Skeletal muscle tissue (tissue), 3 donors: ENCODE measurements at regions not wholly inside any gene's neighbourhood (a gene's known extent, or its start where the extent isn't known, plus 50 kb on each side); places are given as distances from the start of the nearest gene placed in this dataset.

Experiments
- H3K27ac ChIP-seq: one replicate; pipeline ENCODE4 v1.7.0; 2013; ENCODE audit warnings: mild to moderate bottlenecking, low read depth, low read length, inconsistent platforms
- H3K27me3 ChIP-seq, 3 donors: one replicate each; pipeline ENCODE4 v1.7.0; 2013; ENCODE audit warnings: low read length in 3 of 3; ENCODE audit not compliant: control insufficient read depth in 3 of 3, insufficient read depth in 3 of 3
- H3K36me3 ChIP-seq, 3 donors: one replicate each; pipeline ENCODE4 v1.7.0; 2013; ENCODE audit warnings: low read length in 3 of 3; ENCODE audit not compliant: control insufficient read depth in 3 of 3, insufficient read depth in 3 of 3
- H3K4me1 ChIP-seq, 3 donors: one replicate each; pipeline ENCODE4 v1.7.0; 2013; ENCODE audit warnings: low read length in 3 of 3, mild to moderate bottlenecking in 3 of 3; ENCODE audit not compliant: control insufficient read depth in 3 of 3, insufficient read depth in 3 of 3
- H3K4me3 ChIP-seq, 3 donors: one replicate each; pipeline ENCODE4 v1.7.0; 2013; ENCODE audit warnings: low read length in 3 of 3
- H3K9ac ChIP-seq, 3 donors: one replicate each; pipeline ENCODE4 v1.7.0; 2013; ENCODE audit warnings: low read length in 3 of 3, mild to moderate bottlenecking in 3 of 3, moderate library complexity in 2 of 3, low read depth in 1 of 3
- H3K9me3 ChIP-seq, 3 donors: one replicate each; pipeline ENCODE4 v1.7.0; 2013; ENCODE audit warnings: low read length in 3 of 3; ENCODE audit not compliant: control insufficient read depth in 3 of 3
- donor health status: Osteomylitis.

- H3K36me3 ChIP-seq: no peaks in the 10 kb centered on the region
- no peak overlapping the region for H3K4me3 ChIP-seq
- H3K27me3 ChIP-seq: no peaks in the 10 kb centered on the region
- H3K4me1 ChIP-seq: no peaks in the 10 kb centered on the region
- no peak overlapping the region for H3K27ac ChIP-seq
- no peak overlapping the region for H3K9ac ChIP-seq
- no peaks in the 10 kb centered on the region for H3K9me3 ChIP-seq
These were observed 186.9 kb downstream of the TTC32 start for GRCh38 chr2:19714926-19715325.

- Histone ChIP-seq H3K9ac (no peak overlapping the region), H3K27ac (no peak overlapping the region)
These were observed 188.9 kb downstream of the TTC32 start for GRCh38 chr2:19712850-19713249.

GRCh38 chr2:19711470-19712372 is 190.1 kb downstream of the TTC32 start:
- Histone ChIP-seq H3K27ac (peak overlapping the region; percentile 45), H3K4me3 (no peak overlapping the region), H3K9ac (no peak overlapping the region), H3K9me3 (no peaks in the 10 kb centered on the region), H3K27me3 (no peaks in the 10 kb centered on the region), H3K4me1 (no peaks in the 10 kb centered on the region), H3K36me3 (no peaks in the 10 kb centered on the region)

More at GRCh38 chr2:19712850-19713249, 188.9 kb downstream of the TTC32 start:
- Histone ChIP-seq H3K4me3 (no peak overlapping the region), H3K36me3 (no peaks in the 10 kb centered on the region), H3K9me3 (no peaks in the 10 kb centered on the region), H3K4me1 (no peaks in the 10 kb centered on the region), H3K27me3 (no peaks in the 10 kb centered on the region)

- H3K27ac ChIP-seq: no peak overlapping the region
- H3K4me1 ChIP-seq: no peaks in the 10 kb centered on the region
- H3K9ac ChIP-seq: no peak overlapping the region
- no peak overlapping the region for H3K4me3 ChIP-seq
- no peaks in the 10 kb centered on the region for H3K27me3 ChIP-seq
- H3K36me3 ChIP-seq: no peaks in the 10 kb centered on the region
- H3K9me3 ChIP-seq: no peaks in the 10 kb centered on the region
These were observed 191.6 kb downstream of the TTC32 start for GRCh38 chr2:19710230-19710629.

DNA sequence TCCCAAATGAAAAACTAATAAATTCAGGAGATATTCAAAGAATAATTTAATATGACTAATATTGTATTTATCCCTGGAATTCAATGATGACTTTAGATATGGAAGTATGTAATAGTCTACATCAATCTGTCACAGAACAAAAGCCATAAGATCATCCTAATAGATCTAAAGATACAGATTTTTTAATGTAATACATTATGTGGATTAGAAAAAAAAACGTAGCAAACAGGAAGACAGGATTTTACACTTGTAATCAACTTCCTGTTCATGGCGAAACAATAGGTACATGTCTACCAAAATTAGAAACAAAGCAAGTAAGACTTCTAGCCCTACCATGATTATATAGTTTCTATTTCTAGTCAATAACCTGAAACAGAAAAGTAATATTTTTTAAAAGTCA is 192.2 kb downstream of the TTC32 start:
- no peaks in the 10 kb centered on the region for H3K4me1 ChIP-seq
- no peaks in the 10 kb centered on the region for H3K27me3 ChIP-seq
- no peak overlapping the region for H3K4me3 ChIP-seq
- H3K9me3 ChIP-seq: no peaks in the 10 kb centered on the region
- H3K27ac ChIP-seq: no peak overlapping the region
- no peaks in the 10 kb centered on the region for H3K36me3 ChIP-seq
- H3K9ac ChIP-seq: no peak overlapping the region

DNA sequence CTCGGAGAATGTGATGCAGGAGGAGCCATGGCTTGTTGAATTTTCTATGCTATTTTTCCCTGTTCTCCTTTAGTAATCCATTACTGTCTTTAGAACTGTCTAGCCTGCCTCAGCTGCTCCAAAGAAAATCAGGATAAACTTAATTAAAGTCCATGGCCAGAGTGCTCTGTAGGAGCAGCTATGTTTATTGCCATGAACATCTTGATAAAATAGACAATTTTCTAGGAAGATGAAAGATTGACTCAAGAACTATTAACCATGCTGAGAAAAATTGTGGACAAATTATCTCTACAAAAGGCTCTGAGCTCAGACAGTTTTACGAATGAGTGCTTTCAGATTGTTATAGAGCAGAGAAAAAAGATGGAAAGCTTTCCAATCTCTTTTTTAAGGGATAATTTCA is 193.0 kb downstream of the TTC32 start:
- H3K9me3 ChIP-seq: no peaks in the 10 kb centered on the region
- H3K4me1 ChIP-seq: no peaks in the 10 kb centered on the region
- H3K4me3 ChIP-seq: no peak overlapping the region
- H3K27me3 ChIP-seq: no peaks in the 10 kb centered on the region
- H3K27ac ChIP-seq: no peak overlapping the region
- H3K36me3 ChIP-seq: no peaks in the 10 kb centered on the region
- H3K9ac ChIP-seq: no peak overlapping the region

DNA sequence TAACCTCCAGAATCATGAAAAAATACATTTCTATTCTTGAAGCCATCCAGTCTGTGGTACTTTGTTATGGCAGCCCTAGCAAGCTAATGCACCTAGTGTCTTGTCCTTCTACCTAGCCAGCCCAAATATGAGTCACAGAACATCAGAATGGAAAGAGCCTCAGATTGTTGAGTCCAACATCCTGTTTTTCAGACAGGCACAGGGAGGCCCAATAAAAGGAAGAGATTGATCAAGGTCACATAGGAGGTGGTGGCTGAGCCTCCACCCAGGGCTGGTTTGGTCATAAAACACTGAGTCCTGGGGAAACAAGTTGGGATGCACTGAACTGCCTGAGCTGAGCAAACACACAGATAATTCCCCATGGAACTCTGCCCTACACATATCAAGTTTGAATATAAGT is 195.5 kb downstream of the TTC32 start:
- no peaks in the 10 kb centered on the region for H3K9me3 ChIP-seq
- no peaks in the 10 kb centered on the region for H3K27me3 ChIP-seq
- H3K36me3 ChIP-seq: no peaks in the 10 kb centered on the region
- H3K4me1 ChIP-seq: peaks cover 10 to 16% (median 13%) of the 10 kb centered on the region in 3 donors
- no peak overlapping the region for H3K9ac ChIP-seq
- no peak overlapping the region for H3K27ac ChIP-seq
- no peak overlapping the region for H3K4me3 ChIP-seq

- Histone ChIP-seq H3K27ac (no peak overlapping the region), H3K4me1 (peaks cover 22 to 26% (median 25%) of the 10 kb centered on the region in 3 donors), H3K9ac (no peak overlapping the region)
These were observed 199.5 kb downstream of the TTC32 start for GRCh38 chr2:19702267-19702666.

GRCh38 chr2:19700861-19701585 is 200.8 kb downstream of the TTC32 start:
- H3K4me1 ChIP-seq: peaks cover 22 to 26% (median 25%) of the 10 kb centered on the region in 3 donors
- H3K27me3 ChIP-seq: no peaks in the 10 kb centered on the region
- H3K4me3 ChIP-seq: peak overlapping the region in 1 of 3 donors; percentile 22
- no peak overlapping the region for H3K9ac ChIP-seq
- H3K36me3 ChIP-seq: no peaks in the 10 kb centered on the region
- peaks cover 0 to 4% (median 2%) of the 10 kb centered on the region in 3 donors for H3K9me3 ChIP-seq
- no peak overlapping the region for H3K27ac ChIP-seq

More at GRCh38 chr2:19702267-19702666, 199.5 kb downstream of the TTC32 start:
- Histone ChIP-seq H3K4me3 (no peak overlapping the region), H3K27me3 (no peaks in the 10 kb centered on the region), H3K36me3 (no peaks in the 10 kb centered on the region), H3K9me3 (peaks cover 0 to 2% (median 2%) of the 10 kb centered on the region in 3 donors)

DNA sequence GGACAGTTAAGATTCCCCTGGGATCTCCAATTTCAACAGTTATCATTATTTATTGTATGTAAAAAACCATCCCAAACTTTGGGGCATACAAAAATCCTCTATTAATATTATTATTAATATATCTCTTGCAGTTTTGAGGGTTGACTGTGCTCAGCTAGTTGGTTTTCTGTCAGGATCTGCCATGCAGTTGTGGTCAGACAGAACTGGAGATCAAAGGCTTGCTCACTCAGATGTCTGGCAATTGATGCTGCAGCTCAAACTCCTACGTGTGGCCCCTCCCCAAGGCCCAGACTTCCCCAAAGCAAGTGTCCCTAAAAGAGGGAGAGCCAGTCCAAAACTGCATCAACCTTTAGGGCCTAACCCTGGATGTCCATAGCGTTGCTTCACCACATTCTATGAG is 204.7 kb downstream of the TTC32 start:
- Histone ChIP-seq H3K9ac (no peak overlapping the region), H3K9me3 (peaks cover 0 to 4% (median 2%) of the 10 kb centered on the region in 3 donors), H3K4me3 (no peak overlapping the region), H3K27ac (no peak overlapping the region), H3K36me3 (no peaks in the 10 kb centered on the region), H3K27me3 (no peaks in the 10 kb centered on the region), H3K4me1 (peaks cover 18 to 20% (median 18%) of the 10 kb centered on the region in 3 donors)
